Fibroblast of villous mesenchyme (primary cell): ENCODE measurements at regions not wholly inside any gene's neighbourhood (a gene's known extent, or its start where the extent isn't known, plus 50 kb on each side); places are given as distances from the start of the nearest gene placed in this dataset.

Experiments
- DNase-seq: peaks from one replicate; pipeline ENCODE4 v3.0.0-alpha.2; 2010; ENCODE audit warnings: low read depth
- H3K4me3 ChIP-seq: 2 replicates; pipeline ENCODE4 v1.5.1; 2011; ENCODE audit warnings: low read depth, mild to moderate bottlenecking, low read length
- TF ChIP-seq, protein P1 (sequence below): IDR thresholded peaks from 2 replicates; pipeline ENCODE4 v1.5.1; 2012; ENCODE audit warnings: low read depth, mild to moderate bottlenecking, low read length; ENCODE audit not compliant: insufficient read depth

DNA sequence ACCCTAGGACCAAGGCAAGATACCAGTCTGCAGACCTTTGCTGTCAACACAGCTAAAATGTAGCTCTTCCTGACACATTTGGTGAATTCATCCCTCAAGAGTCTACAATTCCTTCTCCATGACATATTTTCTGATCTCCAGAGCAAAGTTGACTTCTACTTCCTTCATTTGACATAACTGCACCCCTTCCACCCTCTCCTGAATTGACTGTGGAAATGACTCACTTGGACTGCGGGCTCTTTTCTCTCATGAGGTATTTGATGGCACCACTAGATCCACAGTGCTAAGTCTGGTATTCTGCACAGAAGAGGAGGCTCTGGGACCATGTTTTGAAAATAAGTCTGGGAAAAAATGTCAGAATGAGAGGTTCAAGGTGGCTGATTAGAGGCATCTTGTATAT lies 338.4 kb upstream of the TRPC7 start:
- DNase-seq: no peak
- TF ChIP-seq, protein P1, sequence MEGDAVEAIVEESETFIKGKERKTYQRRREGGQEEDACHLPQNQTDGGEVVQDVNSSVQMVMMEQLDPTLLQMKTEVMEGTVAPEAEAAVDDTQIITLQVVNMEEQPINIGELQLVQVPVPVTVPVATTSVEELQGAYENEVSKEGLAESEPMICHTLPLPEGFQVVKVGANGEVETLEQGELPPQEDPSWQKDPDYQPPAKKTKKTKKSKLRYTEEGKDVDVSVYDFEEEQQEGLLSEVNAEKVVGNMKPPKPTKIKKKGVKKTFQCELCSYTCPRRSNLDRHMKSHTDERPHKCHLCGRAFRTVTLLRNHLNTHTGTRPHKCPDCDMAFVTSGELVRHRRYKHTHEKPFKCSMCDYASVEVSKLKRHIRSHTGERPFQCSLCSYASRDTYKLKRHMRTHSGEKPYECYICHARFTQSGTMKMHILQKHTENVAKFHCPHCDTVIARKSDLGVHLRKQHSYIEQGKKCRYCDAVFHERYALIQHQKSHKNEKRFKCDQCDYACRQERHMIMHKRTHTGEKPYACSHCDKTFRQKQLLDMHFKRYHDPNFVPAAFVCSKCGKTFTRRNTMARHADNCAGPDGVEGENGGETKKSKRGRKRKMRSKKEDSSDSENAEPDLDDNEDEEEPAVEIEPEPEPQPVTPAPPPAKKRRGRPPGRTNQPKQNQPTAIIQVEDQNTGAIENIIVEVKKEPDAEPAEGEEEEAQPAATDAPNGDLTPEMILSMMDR: no peak
- no peak overlapping the region for H3K4me3 ChIP-seq

DNA sequence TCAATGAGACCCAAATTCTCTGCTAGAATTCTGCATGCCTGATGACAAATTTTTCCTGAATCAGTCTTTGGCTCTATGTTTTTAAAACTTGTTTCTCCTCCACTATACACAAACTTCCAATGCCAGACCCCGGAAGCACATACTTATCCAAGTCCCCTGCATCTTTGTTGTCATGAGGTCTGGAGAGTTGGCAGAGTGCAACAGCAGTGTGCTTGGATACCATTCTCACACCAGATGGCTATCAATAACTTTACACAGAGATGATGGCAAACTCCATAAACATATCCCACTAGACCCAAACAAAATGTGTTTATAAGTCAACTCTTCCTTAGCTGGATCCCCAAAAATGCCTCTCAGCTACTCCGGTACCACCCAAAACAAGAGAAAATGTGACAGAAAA lies 337.7 kb upstream of the TRPC7 start:
- no peak for DNase-seq
- H3K4me3 ChIP-seq: no peak overlapping the region
- TF ChIP-seq, protein P1: no peak

DNA sequence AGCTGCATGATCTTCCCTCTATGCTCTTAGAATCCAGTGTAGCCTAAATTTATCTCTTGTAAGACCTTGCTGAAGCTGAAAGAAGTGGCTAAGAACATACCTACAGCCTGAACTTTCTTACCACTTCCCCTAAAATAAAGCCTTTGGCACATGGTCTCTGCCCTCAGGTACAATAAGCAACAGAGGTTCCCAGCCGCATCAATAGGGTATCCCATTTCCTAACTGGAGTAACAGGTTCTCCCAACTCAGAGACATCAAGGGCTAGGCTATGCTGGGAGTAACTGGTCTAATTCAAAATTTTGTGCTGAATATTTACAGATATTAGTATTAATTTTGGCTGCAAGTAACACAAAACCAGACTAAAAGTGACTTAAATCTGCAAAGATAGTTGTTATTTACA lies 335.8 kb upstream of the TRPC7 start:
- no peak for DNase-seq

DNA sequence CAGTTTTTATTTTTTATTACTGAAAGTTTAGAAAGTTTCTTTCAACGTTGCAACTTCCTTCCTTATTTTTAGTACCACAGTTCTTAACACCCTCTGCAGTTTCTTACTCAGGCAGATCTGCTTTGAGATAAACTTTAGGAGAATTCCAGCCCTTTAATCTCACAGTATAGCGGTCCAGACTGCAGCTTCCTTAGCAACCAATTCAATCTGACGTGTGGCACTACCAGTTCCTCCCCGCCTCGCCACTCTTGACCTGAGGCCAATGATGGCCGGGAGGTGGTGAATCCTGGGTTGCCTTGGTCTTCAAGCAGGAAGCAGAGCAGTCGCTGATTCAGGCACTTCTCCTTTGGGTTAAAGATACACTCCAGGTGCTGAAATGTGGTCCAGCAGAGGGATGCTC lies 334.3 kb upstream of the TRPC7 start:
- no peak for DNase-seq
- TF ChIP-seq, protein P1: no peak
- no peak overlapping the region for H3K4me3 ChIP-seq

More for the DNA sequence above, 335.8 kb upstream of the TRPC7 start:
- TF ChIP-seq, protein P1: no peak
- no peak overlapping the region for H3K4me3 ChIP-seq

DNA sequence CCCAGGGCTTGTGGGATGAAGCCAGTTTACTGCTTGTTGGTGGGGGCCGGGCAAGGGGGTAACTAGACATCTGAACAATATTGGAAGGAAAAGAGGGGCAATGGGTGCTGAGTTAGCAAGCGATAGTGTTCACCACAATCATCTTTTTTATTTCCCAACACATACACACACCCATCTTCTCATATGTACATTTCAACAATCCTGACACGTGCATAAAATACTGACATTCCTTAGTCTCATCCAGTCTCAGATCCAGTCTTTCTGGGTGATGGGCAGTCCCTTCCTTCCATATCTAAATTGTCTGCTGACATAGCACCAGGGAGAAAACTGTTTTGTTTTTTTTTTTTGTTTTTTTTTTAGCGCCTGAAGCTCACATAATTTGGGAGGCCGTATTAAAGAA lies 333.6 kb upstream of the TRPC7 start:
- TF ChIP-seq, protein P1: no peak

DNA sequence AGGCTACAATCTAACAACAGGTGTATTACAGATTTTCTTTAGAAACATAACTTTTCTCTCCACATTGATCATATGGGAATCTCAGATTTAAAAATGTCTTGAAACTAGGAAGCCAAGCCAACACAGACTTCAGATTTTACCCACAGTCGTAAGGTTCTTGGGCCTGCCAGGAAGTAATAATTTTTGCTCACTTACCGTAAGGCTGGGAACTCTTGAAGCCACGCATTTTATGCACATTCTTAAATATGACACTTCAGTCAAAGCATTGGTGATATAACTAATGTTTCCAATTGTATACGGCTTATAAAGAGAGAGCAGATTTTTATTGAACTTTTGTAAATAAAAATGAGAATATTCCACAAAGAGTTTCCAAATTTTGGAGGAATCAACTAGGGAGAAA lies 328.9 kb upstream of the TRPC7 start:
- no peak overlapping the region for H3K4me3 ChIP-seq
- no peak for DNase-seq
- TF ChIP-seq, protein P1: no peak

More for the DNA sequence above, 333.6 kb upstream of the TRPC7 start:
- DNase-seq: no peak
- H3K4me3 ChIP-seq: no peak overlapping the region

DNA sequence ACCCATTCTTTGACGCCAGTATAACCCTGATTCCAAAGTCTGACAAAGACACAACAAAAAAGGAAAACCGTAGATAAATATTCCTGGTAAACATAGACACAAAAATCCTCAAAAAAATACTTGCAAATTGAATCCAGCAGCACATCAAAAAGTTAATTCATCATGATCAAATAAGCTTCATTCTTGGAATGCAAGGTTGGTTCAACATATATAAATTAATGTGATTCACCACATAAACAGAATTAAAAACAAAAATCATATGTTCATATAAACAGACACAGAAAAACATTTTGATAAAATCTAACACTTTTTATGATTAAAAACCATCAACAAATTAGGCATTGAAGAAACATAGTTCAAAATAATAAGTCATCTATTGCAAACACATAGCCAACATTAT lies 324.2 kb upstream of the TRPC7 start:
- DNase-seq: no peak
- TF ChIP-seq, protein P1: no peak
- no peak overlapping the region for H3K4me3 ChIP-seq
